ENCODE measurements at regions not wholly inside any gene's neighbourhood (a gene's known extent, or its start where the extent isn't known, plus 50 kb on each side); places are given as distances from the start of the nearest gene placed in this dataset.

DNA sequence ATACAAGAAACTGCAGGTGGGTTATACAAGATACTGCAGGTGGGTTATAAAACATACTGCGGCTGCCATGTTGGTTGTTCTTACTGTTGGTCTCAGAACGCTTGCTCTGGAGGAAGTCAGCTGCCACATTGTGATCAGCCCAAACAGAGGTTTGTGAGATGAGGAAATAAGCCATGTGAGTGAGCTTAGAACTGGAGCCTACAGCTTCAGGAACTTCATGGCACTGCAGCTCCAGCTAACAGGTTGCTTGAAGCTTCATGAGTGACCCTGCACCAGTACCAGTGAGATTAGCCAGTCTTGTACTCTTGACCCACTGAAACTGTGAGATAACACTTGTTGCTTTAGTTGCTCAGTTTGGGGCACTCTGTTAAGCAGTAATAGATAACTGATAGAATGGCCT, 74.5 kb upstream of the PRKCQ start:
- no peak for DNase-seq (ENCODE audit: low read depth)

DNA sequence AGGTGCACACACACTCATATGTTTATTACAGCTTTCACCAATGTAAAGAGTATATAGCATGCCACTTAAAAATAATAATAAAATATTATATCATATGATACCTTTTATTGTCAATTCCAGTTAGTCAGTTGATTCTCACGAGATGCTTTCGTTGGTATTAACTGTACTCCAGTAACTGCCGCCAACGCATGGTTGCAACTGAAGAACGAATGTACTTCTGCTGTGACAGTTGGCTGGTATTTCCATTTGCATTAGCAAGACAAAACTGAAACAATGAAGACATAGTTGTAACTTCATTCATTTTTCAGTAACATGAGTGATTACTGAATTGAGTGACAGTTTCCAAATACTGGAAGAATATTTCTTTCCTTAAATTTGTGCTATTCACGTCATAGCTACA, 70.5 kb upstream of the PRKCQ start:
- DNase-seq (ENCODE audit: low read depth), result no peak

GRCh38 chr10:6649903-6650302, 69.8 kb upstream of the PRKCQ start:
- no peak for DNase-seq (ENCODE audit: low read depth)

- DNase-seq (ENCODE audit: low read depth), result no peak
Measured at GRCh38 chr10:6648894-6649720, 69.0 kb upstream of the PRKCQ start.

DNA sequence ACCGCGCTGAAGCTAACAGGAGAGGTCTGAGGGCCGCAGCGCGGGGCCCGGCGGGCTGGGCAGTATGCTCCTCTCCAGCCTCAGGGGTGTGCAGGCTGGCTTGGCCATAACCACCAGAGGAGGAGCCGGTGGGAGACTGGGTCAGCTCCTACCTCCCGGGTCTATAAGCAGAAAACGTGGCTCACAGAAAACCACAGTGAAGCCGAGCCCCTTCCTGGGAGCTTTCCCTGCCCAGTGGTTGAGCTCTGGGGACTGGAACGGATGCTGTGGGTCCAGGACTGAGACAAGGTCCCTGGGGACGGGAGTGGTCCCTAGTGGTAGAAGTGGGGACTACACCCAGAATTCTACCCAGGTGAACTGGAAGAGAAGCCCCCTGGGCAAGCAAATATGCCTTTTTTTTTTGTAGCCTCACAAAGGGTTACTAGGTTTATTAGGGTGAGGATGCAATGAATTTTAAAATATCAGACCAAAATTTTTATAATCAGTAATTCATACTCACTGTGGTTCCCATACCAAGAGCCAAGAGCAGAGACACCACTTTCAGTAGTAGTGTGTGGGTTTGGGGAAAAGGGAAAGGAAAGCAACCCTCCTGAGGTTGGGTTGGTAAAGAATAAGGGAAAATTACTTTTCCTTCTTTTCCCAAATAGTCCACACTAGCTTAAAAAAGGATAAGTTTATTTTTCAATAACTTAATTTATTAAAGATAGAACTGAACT, 67.9 kb upstream of the PRKCQ start:
- no peak for DNase-seq (ENCODE audit: low read depth)

GRCh38 chr10:6643962-6644361, 63.9 kb upstream of the PRKCQ start:
- no peak for DNase-seq (ENCODE audit: low read depth)

GRCh38 chr10:6642876-6643275, 62.8 kb upstream of the PRKCQ start:
- no peak for DNase-seq (ENCODE audit: low read depth)

DNA sequence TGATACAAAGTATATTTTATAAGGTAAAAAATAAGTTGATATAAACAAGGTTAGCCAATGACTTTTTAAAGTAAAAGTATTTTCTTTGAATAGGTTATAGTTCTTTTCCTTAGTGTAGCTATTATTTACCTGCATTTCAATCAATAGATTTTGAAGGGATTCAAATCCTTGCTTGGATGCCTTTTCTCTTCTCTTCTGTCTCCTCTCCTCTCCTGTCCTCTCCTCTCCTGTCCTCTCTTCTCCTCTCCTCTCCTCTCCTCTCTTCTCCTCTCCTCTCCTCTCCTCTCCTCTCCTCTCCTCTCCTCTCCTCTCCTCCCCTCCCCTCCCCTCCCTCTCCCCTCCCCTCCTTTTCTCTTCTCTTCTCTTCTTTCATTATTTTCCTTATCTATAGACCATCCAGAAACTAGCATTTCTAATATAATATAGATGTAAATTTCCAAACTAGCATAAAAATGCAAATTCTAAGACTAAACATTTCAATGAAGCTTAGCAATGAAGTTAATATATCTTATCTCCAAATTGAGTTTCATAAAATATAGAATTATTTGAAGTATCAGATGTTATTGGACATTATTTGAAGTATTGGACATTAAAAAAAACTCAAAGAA, 60.5 kb upstream of the PRKCQ start:
- DNase-seq (ENCODE audit: low read depth), result no peak

- DNase-seq (ENCODE audit: low read depth), result no peak
Measured at GRCh38 chr10:6637053-6637452, 57.0 kb upstream of the PRKCQ start.

DNA sequence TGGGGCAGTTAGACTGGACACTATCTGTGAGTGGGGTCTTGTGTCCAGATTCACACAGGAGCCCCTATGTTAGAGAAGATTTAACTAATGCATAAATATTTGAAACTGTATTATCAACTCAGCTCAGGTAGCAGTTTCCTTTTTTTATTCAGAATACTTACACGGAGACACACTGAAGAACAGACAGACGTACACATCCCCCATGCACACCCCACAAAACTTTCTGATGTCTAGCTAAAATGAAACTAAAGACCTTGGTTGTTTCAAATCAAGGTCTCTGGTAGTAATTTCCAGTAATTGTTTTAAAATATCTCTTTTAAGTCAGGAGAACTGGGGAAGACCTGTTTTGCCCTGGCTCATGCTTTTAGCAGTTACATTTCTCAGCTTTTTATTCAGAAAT, 55.7 kb upstream of the PRKCQ start:
- no peak for DNase-seq (ENCODE audit: low read depth)

Measured in myocyte (in vitro differentiated cells).